A673 (cell line): ENCODE measurements at regions not wholly inside any gene's neighbourhood (a gene's known extent, or its start where the extent isn't known, plus 50 kb on each side); places are given as distances from the start of the nearest gene placed in this dataset.

ENCODE experiments used
- EZH2 ChIP-seq: fragments of 200-600 bp; sonication (generic); IDR thresholded peaks from 2 replicates; pipeline ENCODE4 v1.6.1; 2017; ENCODE audit warnings: borderline replicate concordance, low read depth, mild to moderate bottlenecking, mixed read lengths, antibody characterized with exemption, low read length; ENCODE audit not compliant: poor library complexity, severe bottlenecking
- TF ChIP-seq, protein P1 (sequence below): fragments of 300-800, 200-600 bp; sonication (generic); conservative IDR thresholded peaks from 2 replicates; pipeline ENCODE4 v1.5.1; 2017; ENCODE audit warnings: low read depth, mild to moderate bottlenecking, antibody characterized with exemption, low read length, moderate library complexity, mixed read lengths

DNA sequence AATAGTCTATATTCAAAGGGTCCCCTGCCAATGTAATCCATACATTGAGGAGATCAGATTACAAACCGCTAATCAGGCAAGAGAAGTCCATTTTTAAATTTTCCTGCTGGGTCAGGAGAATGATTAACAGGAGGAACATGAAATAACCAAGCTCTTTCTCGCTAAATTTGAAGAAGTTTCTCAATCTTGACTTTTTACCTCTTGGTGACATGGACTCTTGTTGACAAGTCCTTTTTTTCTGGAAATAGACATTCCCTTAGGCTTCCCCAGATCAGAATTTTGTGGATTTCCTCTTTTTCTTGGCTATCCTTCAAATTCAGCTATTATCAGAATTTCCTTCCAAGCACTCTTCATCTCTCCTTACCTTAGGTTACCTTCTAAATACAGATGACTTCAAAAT is 153.0 kb upstream of the LRATD1 start:
- TF ChIP-seq, protein P1, sequence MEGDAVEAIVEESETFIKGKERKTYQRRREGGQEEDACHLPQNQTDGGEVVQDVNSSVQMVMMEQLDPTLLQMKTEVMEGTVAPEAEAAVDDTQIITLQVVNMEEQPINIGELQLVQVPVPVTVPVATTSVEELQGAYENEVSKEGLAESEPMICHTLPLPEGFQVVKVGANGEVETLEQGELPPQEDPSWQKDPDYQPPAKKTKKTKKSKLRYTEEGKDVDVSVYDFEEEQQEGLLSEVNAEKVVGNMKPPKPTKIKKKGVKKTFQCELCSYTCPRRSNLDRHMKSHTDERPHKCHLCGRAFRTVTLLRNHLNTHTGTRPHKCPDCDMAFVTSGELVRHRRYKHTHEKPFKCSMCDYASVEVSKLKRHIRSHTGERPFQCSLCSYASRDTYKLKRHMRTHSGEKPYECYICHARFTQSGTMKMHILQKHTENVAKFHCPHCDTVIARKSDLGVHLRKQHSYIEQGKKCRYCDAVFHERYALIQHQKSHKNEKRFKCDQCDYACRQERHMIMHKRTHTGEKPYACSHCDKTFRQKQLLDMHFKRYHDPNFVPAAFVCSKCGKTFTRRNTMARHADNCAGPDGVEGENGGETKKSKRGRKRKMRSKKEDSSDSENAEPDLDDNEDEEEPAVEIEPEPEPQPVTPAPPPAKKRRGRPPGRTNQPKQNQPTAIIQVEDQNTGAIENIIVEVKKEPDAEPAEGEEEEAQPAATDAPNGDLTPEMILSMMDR: no peak
- TF ChIP-seq EZH2: no peak
